ENCODE measurements at regions not wholly inside any gene's neighbourhood (a gene's known extent, or its start where the extent isn't known, plus 50 kb on each side); places are given as distances from the start of the nearest gene placed in this dataset.

DNA sequence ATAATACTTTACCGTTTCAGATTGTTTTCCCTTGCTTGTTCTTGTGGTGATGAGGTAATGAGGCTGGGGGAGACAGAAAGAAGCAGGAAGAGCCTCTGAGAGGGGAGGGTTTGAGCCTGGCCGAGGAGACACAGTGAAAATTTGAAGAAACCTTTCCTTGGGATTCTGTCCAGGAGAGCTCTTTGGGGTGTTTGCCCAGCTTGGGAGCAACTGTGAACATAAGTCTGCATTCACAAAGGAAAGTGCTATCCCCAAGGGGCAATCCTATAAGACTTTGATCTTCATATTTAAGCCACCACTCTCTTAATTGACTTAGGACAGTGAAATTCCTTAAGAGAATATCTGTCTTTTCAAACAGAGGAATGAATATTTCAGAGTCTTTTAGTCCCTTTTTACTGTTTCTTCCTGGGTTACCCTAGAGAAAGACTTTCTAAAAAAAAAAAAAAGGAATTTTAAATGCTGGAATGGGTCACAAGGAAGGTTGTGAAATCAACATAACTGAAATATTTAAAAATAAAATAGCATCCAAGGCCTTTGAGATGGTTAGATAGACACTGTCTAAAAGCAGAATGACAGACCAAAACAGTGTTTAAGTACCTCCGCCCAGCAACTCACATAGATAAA is 52.5 kb upstream of the STAM2 start:
- no peak for DNase-seq (ENCODE audit: low read depth, low spot score)
- in situ Hi-C loops (cut with HindIII; ENCODE audit: low pct_unique_long_range_greater_than_20kb, low sequenced_read_pairs), result no loop called here

DNA sequence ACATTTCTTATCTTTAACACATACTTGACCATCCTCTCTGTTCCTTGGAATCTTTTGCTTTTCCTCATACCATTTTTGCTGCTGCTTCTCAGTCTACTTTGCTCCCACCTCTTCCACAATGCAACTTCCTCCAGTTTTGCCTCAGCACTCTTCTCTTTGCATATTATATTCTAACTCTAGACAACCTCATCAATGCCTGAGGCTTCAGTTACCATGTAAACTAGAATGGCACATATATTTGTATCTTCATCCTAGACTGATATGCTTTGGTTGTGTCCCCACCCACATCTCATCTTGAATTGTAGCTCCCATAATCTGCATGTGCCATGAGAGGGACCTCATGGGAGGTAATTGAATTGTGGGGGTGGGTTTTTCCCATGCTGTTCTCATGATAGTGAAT is 55.9 kb upstream of the STAM2 start:
- DNase-seq (ENCODE audit: low read depth, low spot score), result no peak
- in situ Hi-C loops (cut with HindIII; ENCODE audit: low pct_unique_long_range_greater_than_20kb, low sequenced_read_pairs), result no loop called here

GRCh38 chr2:152234277-152234676 is 58.7 kb upstream of the STAM2 start:
- in situ Hi-C loops (cut with HindIII; ENCODE audit: low pct_unique_long_range_greater_than_20kb, low sequenced_read_pairs), result no loop called here
- no peak for DNase-seq (ENCODE audit: low read depth, low spot score)

DNA sequence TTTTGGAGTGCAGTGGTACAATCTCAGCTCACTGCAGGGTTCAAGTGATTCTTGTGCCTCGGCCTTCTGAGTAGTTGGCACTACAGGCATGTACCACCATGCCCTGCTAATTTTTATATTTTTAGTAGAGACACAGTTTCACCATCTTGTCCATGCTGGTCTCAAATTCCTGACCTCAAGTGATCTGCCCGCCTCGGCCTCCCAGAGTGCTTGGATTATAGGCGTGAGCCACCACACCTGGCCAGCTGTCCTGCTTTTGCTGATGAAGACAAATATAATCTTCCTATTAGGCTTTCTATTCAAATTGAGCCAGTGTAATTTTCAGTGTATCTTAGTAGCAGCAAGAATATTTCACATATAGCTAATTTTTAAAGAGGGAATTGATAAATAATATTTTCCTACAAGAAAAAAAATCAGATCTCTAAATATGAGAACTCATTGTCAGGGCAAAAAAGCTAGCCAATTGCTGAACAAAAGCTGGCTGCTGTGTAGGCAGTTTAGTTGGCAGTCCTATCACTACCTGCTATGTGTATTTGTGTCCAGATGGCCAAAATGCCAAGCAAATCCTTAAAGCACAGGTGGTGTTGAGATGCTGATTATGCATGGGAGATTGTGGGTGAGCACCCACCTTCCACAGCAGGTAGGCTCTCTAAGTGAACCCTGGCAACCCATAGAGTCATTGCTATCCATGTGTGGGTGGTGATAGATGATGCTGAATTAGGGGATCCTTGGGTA is 60.8 kb upstream of the STAM2 start:
- in situ Hi-C loops (cut with HindIII; ENCODE audit: low pct_unique_long_range_greater_than_20kb, low sequenced_read_pairs), result no loop called here
- DNase-seq (ENCODE audit: low read depth, low spot score), result no peak

DNA sequence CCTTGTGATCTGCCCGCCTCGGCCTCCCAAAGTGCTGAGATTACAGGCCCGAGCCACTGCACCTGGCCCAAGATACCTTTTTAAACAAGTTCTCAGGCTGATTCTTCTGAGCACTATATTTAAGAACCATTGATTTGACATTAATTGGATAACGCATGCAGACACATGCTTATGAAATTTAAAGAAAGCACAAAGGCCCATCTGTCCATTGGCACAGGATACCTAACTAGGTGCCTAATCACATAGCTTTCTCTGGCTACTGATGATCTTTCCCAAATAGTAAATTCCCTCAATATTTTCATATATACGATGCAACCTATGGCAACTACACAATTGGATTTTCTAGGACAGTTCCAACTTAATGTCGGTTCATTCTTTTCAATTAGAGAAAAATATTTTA is 62.5 kb upstream of the STAM2 start:
- no peak for DNase-seq (ENCODE audit: low read depth, low spot score)

GRCh38 chr2:152240559-152241231 is 65.1 kb upstream of the STAM2 start:
- in situ Hi-C loops (cut with HindIII; ENCODE audit: low pct_unique_long_range_greater_than_20kb, low sequenced_read_pairs), result no loop called here
- DNase-seq (ENCODE audit: low read depth, low spot score), result peak; percentile 34

More for the DNA sequence above, 62.5 kb upstream of the STAM2 start:
- in situ Hi-C loops (cut with HindIII; ENCODE audit: low pct_unique_long_range_greater_than_20kb, low sequenced_read_pairs), result no loop called here

GRCh38 chr2:152241948-152242729 is 66.6 kb upstream of the STAM2 start:
- no peak for DNase-seq (ENCODE audit: low read depth, low spot score)
- in situ Hi-C loops (cut with HindIII; ENCODE audit: low pct_unique_long_range_greater_than_20kb, low sequenced_read_pairs), result no loop called here

DNA sequence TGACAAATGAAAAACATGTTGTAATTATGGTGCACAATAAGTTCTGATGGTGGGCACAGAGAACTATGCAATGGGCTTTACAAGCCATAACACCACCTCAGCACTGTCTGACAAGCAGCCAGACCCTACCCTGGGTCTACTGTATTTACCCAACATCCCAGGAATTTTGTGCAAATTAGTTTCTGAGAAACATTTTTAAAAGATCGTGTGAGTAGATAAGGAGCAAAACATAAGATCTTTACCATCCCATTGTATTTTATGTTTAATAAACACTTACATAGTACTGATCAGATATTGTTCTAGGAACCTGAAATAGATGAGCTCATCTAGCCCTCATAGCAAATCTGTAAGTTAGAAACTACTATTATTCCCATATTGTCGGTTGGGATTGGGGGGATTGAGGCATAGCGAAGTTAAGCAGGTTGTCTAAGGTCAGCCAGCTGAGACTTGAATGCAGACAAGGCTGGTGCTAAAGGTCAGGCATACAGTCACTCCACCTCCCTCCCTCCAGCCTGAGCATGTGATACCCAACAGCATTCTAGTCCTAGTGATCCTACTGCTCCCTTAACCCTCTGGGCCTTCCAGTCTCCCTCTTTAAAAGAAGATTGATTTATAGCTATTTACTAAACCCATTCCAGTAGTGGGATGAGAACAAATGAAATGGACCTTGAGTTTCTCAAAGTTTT is 67.4 kb upstream of the STAM2 start:
- in situ Hi-C loops (cut with HindIII; ENCODE audit: low pct_unique_long_range_greater_than_20kb, low sequenced_read_pairs), result no loop called here
- peak; percentile 46 for DNase-seq (ENCODE audit: low read depth, low spot score)

- in situ Hi-C loops (cut with HindIII; ENCODE audit: low pct_unique_long_range_greater_than_20kb, low sequenced_read_pairs), result no loop called here
- no peak for DNase-seq (ENCODE audit: low read depth, low spot score)
Measured at GRCh38 chr2:152243761-152244640, 68.4 kb upstream of the STAM2 start.

GRCh38 chr2:152245653-152246052 is 70.1 kb upstream of the STAM2 start:
- in situ Hi-C loops (cut with HindIII; ENCODE audit: low pct_unique_long_range_greater_than_20kb, low sequenced_read_pairs), result no loop called here

GRCh38 chr2:152246686-152247336 is 71.2 kb upstream of the STAM2 start:
- no peak for DNase-seq (ENCODE audit: low read depth, low spot score)
- in situ Hi-C loops (cut with HindIII; ENCODE audit: low pct_unique_long_range_greater_than_20kb, low sequenced_read_pairs), result no loop called here

More at GRCh38 chr2:152245653-152246052, 70.1 kb upstream of the STAM2 start:
- no peak for DNase-seq (ENCODE audit: low read depth, low spot score)

- peak; percentile 42 for DNase-seq (ENCODE audit: low read depth, low spot score)
- in situ Hi-C loops (cut with HindIII; ENCODE audit: low pct_unique_long_range_greater_than_20kb, low sequenced_read_pairs), result no loop called here
Measured at GRCh38 chr2:152247337-152247695, 71.8 kb upstream of the STAM2 start.

DNA sequence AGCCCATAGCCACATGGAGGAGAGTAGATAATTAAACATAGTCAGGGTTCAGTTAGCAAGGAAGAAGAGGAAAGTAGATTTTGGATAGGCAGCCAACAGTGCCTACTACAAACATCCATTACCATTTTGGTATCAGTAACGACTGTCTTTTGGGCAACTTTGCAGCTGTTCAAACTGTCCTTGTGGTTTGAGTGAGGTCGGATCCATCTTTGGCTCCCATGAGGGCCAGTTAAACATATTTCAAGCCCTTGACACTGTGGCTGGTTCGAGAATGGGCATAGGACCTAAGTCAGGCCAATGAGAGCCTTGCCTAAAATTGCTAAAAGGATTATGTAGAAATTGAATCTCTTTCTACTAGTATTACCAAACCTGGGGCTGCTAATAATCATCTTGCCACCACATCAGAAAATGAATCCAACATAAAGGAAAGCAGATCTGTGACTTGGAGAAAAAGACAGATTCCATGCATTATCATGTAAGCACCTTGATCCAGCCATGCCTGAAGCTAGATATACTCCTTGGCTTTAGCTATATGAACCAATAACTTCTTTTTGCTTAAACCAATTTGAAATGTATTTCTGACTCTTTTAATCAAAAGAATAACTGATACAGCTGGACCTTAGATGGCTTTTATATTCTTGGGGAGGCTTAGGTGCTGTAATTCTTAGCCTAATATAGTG is 75.0 kb upstream of the STAM2 start:
- DNase-seq (ENCODE audit: low read depth, low spot score), result no peak
- in situ Hi-C loops (cut with HindIII; ENCODE audit: low pct_unique_long_range_greater_than_20kb, low sequenced_read_pairs), result no loop called here

DNA sequence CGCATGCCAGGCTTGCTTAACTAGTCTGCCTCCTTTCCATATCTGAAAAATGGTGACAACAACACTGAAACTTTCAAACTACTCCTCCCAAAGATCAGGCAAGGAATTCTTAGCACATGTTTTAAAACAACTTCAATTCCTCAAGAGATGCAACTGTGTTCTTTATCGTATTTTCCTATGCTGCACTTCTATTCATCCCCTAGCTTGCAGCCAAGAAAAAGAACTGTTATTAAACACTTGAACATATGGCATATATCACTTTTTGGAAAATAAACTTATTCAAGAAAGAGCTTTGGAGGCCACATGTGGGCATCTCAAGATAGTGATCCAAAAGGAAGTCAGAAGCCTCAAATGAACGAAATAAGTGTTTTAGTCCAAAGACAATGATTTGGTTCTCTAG is 75.6 kb upstream of the STAM2 start:
- no peak for DNase-seq (ENCODE audit: low read depth, low spot score)
- in situ Hi-C loops (cut with HindIII; ENCODE audit: low pct_unique_long_range_greater_than_20kb, low sequenced_read_pairs), result no loop called here

- DNase-seq (ENCODE audit: low read depth, low spot score), result no peak
- in situ Hi-C loops (cut with HindIII; ENCODE audit: low pct_unique_long_range_greater_than_20kb, low sequenced_read_pairs), result no loop called here
Measured at GRCh38 chr2:152251811-152252210, 76.2 kb upstream of the STAM2 start.

GRCh38 chr2:152254486-152254885 is 78.9 kb upstream of the STAM2 start:
- in situ Hi-C loops (cut with HindIII; ENCODE audit: low pct_unique_long_range_greater_than_20kb, low sequenced_read_pairs), result no loop called here
- no peak for DNase-seq (ENCODE audit: low read depth, low spot score)
